ENCODE measurements at regions not wholly inside any gene's neighbourhood (a gene's known extent, or its start where the extent isn't known, plus 50 kb on each side); places are given as distances from the start of the nearest gene placed in this dataset.

DNA sequence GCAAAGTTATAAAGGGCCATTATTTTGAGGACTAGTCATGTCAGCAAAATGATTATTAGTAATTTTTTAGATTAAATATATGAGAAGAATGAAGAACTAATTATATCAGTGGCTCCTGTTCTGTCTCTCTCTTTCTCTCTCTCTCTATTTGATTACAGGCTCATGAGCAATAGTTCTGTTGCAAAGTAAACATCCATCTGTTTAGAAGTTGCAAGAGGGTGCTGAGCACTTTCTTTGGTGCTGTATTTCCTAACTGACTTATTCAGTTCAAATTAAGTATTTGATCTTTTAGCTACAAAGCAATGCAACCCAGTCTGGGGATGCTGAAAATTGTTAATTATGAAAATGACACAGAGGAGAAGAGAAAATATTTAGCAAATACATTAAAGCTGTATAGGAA, 408.1 kb upstream of the UBE2E3 start:
- TF ChIP-seq, protein P1, sequence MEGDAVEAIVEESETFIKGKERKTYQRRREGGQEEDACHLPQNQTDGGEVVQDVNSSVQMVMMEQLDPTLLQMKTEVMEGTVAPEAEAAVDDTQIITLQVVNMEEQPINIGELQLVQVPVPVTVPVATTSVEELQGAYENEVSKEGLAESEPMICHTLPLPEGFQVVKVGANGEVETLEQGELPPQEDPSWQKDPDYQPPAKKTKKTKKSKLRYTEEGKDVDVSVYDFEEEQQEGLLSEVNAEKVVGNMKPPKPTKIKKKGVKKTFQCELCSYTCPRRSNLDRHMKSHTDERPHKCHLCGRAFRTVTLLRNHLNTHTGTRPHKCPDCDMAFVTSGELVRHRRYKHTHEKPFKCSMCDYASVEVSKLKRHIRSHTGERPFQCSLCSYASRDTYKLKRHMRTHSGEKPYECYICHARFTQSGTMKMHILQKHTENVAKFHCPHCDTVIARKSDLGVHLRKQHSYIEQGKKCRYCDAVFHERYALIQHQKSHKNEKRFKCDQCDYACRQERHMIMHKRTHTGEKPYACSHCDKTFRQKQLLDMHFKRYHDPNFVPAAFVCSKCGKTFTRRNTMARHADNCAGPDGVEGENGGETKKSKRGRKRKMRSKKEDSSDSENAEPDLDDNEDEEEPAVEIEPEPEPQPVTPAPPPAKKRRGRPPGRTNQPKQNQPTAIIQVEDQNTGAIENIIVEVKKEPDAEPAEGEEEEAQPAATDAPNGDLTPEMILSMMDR (IDR thresholded peaks at IDR 0.05) = no peak
- TF ChIP-seq POLR2A (IDR thresholded peaks at IDR 0.05) = no peak
